H9 (cell line): ENCODE measurements at regions not wholly inside any gene's neighbourhood (a gene's known extent, or its start where the extent isn't known, plus 50 kb on each side); places are given as distances from the start of the nearest gene placed in this dataset.
A peak's percentile ranks its signal among the peaks of the same experiment; 100 is the strongest.
"Not testable (repeated sequence)": the region's sequence is repeated elsewhere in the genome, so short reads cannot be mapped to it uniquely, and the experiment has no call there.

Experiments used
- DNase-seq: peaks from one replicate; pipeline ENCODE4 v3.0.0-alpha.2; 2017
- H2AFZ ChIP-seq: one replicate; pipeline ENCODE4 v1.6.1; 2013; ENCODE audit warnings: mild to moderate bottlenecking, low read length, control low read depth, moderate library complexity
- H2AK5ac ChIP-seq: 2 replicates; pipeline ENCODE4 v1.6.1; 2013; ENCODE audit warnings: low read length, control low read depth, mixed read lengths; ENCODE audit not compliant: insufficient read length
- H2BK120ac ChIP-seq: one replicate; pipeline ENCODE4 v1.6.1; 2013; ENCODE audit warnings: low read depth, mild to moderate bottlenecking, low read length, control low read depth, inconsistent platforms; ENCODE audit not compliant: poor library complexity, severe bottlenecking
- H2BK12ac ChIP-seq: 2 replicates; pipeline ENCODE4 v1.6.1; 2013; ENCODE audit warnings: low read length, control low read depth, mixed read lengths, low read depth; ENCODE audit not compliant: insufficient read length
- H2BK15ac ChIP-seq: 2 replicates; pipeline ENCODE4 v1.6.1; 2013; ENCODE audit warnings: low read depth, low read length, control low read depth
- H2BK20ac ChIP-seq: one replicate; pipeline ENCODE4 v1.6.1; 2013; ENCODE audit warnings: low read depth, mild to moderate bottlenecking, low read length, control low read depth, inconsistent platforms; ENCODE audit not compliant: poor library complexity, severe bottlenecking
- H2BK5ac ChIP-seq: 2 replicates; pipeline ENCODE4 v1.6.1; 2013; ENCODE audit warnings: low read length, control low read depth, mixed read lengths; ENCODE audit not compliant: insufficient read length
- H3K14ac ChIP-seq: 2 replicates; pipeline ENCODE4 v1.6.1; 2013; ENCODE audit warnings: low read length, control low read depth; ENCODE audit not compliant: insufficient read depth
- H3K18ac ChIP-seq: 2 replicates; pipeline ENCODE4 v1.6.1; 2013; ENCODE audit warnings: low read depth, mild to moderate bottlenecking, mixed read lengths, low read length, control low read depth; ENCODE audit not compliant: insufficient read length
- H3K23ac ChIP-seq: 2 replicates; pipeline ENCODE4 v1.6.1; 2013; ENCODE audit warnings: low read length, control low read depth, mixed read lengths, low read depth; ENCODE audit not compliant: insufficient read length
- H3K23me2 ChIP-seq: 2 replicates; pipeline ENCODE4 v1.6.1; 2013; ENCODE audit warnings: low read depth, mild to moderate bottlenecking, mixed read lengths, low read length, control low read depth; ENCODE audit not compliant: insufficient read length, poor library complexity, severe bottlenecking
- H3K27ac ChIP-seq: 2 replicates; pipeline ENCODE4 v1.5.1; 2013; ENCODE audit warnings: low read length, control low read depth, mixed read lengths, low read depth; ENCODE audit not compliant: insufficient read length
- H3K27me3 ChIP-seq: 2 replicates; pipeline ENCODE4 v1.6.1; 2013; ENCODE audit warnings: low read length, control low read depth, inconsistent platforms; ENCODE audit not compliant: insufficient read depth
- H3K4ac ChIP-seq: 2 replicates; pipeline ENCODE4 v1.6.1; 2013; ENCODE audit warnings: low read depth, mild to moderate bottlenecking, control low read depth, inconsistent platforms, low read length, moderate library complexity
- H3K4me1 ChIP-seq: 2 replicates; pipeline ENCODE4 v1.6.1; 2013; ENCODE audit warnings: low read length, control low read depth, inconsistent platforms; ENCODE audit not compliant: insufficient read depth
- H3K4me2 ChIP-seq: 2 replicates; pipeline ENCODE4 v1.6.1; 2013; ENCODE audit warnings: low read length, control low read depth, mixed read lengths; ENCODE audit not compliant: insufficient read length, insufficient read depth
- H3K56ac ChIP-seq: 2 replicates; pipeline ENCODE4 v1.6.1; 2013; ENCODE audit warnings: low read depth, mild to moderate bottlenecking, mixed read lengths, low read length, control low read depth; ENCODE audit not compliant: insufficient read length
- H3K79me1 ChIP-seq: 2 replicates; pipeline ENCODE4 v1.6.1; 2013; ENCODE audit warnings: low read depth, mild to moderate bottlenecking, moderate library complexity, low read length, control low read depth, inconsistent platforms; ENCODE audit not compliant: insufficient read depth, poor library complexity, severe bottlenecking
- H3K79me2 ChIP-seq: 2 replicates; pipeline ENCODE4 v1.6.1; 2013; ENCODE audit warnings: low read length, control low read depth, inconsistent platforms; ENCODE audit not compliant: insufficient read depth
- H3K9ac ChIP-seq: 2 replicates; pipeline ENCODE4 v1.6.1; 2013; ENCODE audit warnings: low read length, control low read depth, mixed read lengths; ENCODE audit not compliant: insufficient read length; ENCODE audit errors: extremely low read depth
- H3K9me3 ChIP-seq: one replicate; pipeline ENCODE4 v1.6.1; 2013; ENCODE audit warnings: low read depth, low read length, inconsistent platforms; ENCODE audit not compliant: control insufficient read depth
- H3T11ph ChIP-seq: one replicate; pipeline ENCODE4 v1.6.1; 2013; ENCODE audit warnings: mild to moderate bottlenecking, low read length, control low read depth, inconsistent platforms
- H4K20me1 ChIP-seq: one replicate; pipeline ENCODE4 v1.6.1; 2013; ENCODE audit not compliant: control insufficient read depth, insufficient read length, insufficient read depth
- H4K5ac ChIP-seq: 2 replicates; pipeline ENCODE4 v1.6.1; 2013; ENCODE audit warnings: low read depth, mild to moderate bottlenecking, mixed read lengths, low read length, control low read depth; ENCODE audit not compliant: insufficient read length
- H4K8ac ChIP-seq: replicated peaks from 2 replicates; pipeline ENCODE4 v1.6.1; 2013; ENCODE audit warnings: low read length, control low read depth, mixed read lengths, low read depth; ENCODE audit not compliant: insufficient read length
- H4K91ac ChIP-seq: 2 replicates; pipeline ENCODE4 v1.6.1; 2013; ENCODE audit warnings: low read depth, mild to moderate bottlenecking, moderate library complexity, mixed read lengths, low read length, control low read depth; ENCODE audit not compliant: insufficient read length
- H3K27ac Mint-ChIP-seq, 3 experiments: 2 replicates in 2 of 3; 3 replicates in 1 of 3; pipeline ENCODE4 v1.8.0; 2020 to 2021; ENCODE audit warnings: mixed read lengths in 3 of 3, mild to moderate bottlenecking in 1 of 3, moderate library complexity in 1 of 3
- H3K27me3 Mint-ChIP-seq: 2 replicates; pipeline ENCODE4 v1.8.0; 2021; ENCODE audit warnings: low read depth, mild to moderate bottlenecking, moderate library complexity, mixed read lengths
- H3K36me3 Mint-ChIP-seq, 3 experiments: 2 replicates in 2 of 3; 3 replicates in 1 of 3; pipeline ENCODE4 v1.8.0; 2020 to 2021; ENCODE audit warnings: low read depth in 3 of 3, mixed read lengths in 3 of 3; ENCODE audit not compliant: insufficient read depth in 1 of 3
- H3K4me1 Mint-ChIP-seq, 2 experiments: 2 replicates each; pipeline ENCODE4 v1.8.0; 2020; ENCODE audit warnings: mixed read lengths in 2 of 2
- H3K4me3 Mint-ChIP-seq, 2 experiments: 2 replicates in 1 of 2; 3 replicates in 1 of 2; pipeline ENCODE4 v1.8.0; 2020 to 2021; ENCODE audit warnings: mild to moderate bottlenecking in 2 of 2, mixed read lengths in 2 of 2, moderate library complexity in 1 of 2
- H3K9me3 Mint-ChIP-seq, 2 experiments: 2 replicates in 1 of 2; 3 replicates in 1 of 2; pipeline ENCODE4 v1.8.0; 2020; ENCODE audit warnings: mild to moderate bottlenecking in 2 of 2, mixed read lengths in 2 of 2, moderate library complexity in 1 of 2
- CTCF ChIP-seq: fragments of 200-600 bp; sonication (generic); conservative IDR thresholded peaks from 3 replicates; pipeline ENCODE4 v1.8.0; 2021; ENCODE audit warnings: antibody characterized with exemption, mild to moderate bottlenecking
- WGBS: extraction: QIAGEN DNeasy Blood & Tissue Kit; methylation state at CpG from one replicate; pipeline ENCODE4 v1.1.7; 2013; ENCODE audit warnings: missing lambda C conversion rate, low lambda C conversion rate, mixed read lengths; ENCODE audit not compliant: insufficient read length; ENCODE audit errors: extremely low coverage; 5-methylcytosine and 5-hydroxymethylcytosine counted together

GRCh38 chr12:89058402-89058801 lies 293.9 kb downstream of the DUSP6 start:
- Histone ChIP-seq H3K14ac (no peak overlapping the region), H4K5ac (no peak overlapping the region), H3K4me2 (no peak overlapping the region), H2AK5ac (no peak overlapping the region), H4K91ac (no peak overlapping the region), H3K23me2 (no peaks in the 10 kb centered on the region), H3K27ac (no peak overlapping the region), H3K4ac (no peak overlapping the region), H2BK12ac (no peak overlapping the region), H3K79me2 (no peaks in the 10 kb centered on the region), H3K9ac (no peak overlapping the region), H3K56ac (no peak overlapping the region), H3T11ph (no peak overlapping the region), H4K8ac (no peak overlapping the region), H3K23ac (no peak overlapping the region), H2BK20ac (no peak overlapping the region), H3K9me3 (no peaks in the 10 kb centered on the region), H2BK15ac (no peak overlapping the region), H2BK120ac (no peak overlapping the region), H2BK5ac (no peak overlapping the region), H3K4me1 (peaks cover 4% of the 10 kb centered on the region), H3K27me3 (no peaks in the 10 kb centered on the region), H3K79me1 (no peaks in the 10 kb centered on the region), H2AFZ (no peak overlapping the region), H3K18ac (no peak overlapping the region), H4K20me1 (no peaks in the 10 kb centered on the region)
- no peaks in the 10 kb centered on the region; the same call in 1 of the 2 replicates for H3K27me3 Mint-ChIP-seq
- no peak overlapping the region for H3K4me3 Mint-ChIP-seq
- peaks cover 6 to 9% (median 7%) of the 10 kb centered on the region in 3 experiments; a peak in 6 of 7 replicates for H3K36me3 Mint-ChIP-seq
- peaks cover 5 to 6% of the 10 kb centered on the region in 2 experiments for H3K9me3 Mint-ChIP-seq
- peaks cover 8 to 11% of the 10 kb centered on the region in 2 experiments for H3K4me1 Mint-ChIP-seq
- TF ChIP-seq CTCF, result no peak
- no peak for DNase-seq
- H3K27ac Mint-ChIP-seq, result no peak overlapping the region

- H2AK5ac ChIP-seq, H3K27me3 Mint-ChIP-seq, H3K4me2 ChIP-seq, H3T11ph ChIP-seq, H4K20me1 ChIP-seq, H3K27me3 ChIP-seq, H2AFZ ChIP-seq, H3K79me1 ChIP-seq, H4K5ac ChIP-seq, H4K8ac ChIP-seq, H2BK20ac ChIP-seq, H3K4me1 ChIP-seq, H2BK120ac ChIP-seq, H2BK15ac ChIP-seq, H3K18ac ChIP-seq, H3K79me2 ChIP-seq, H3K4ac ChIP-seq, H2BK5ac ChIP-seq, H3K27ac ChIP-seq, H3K23ac ChIP-seq, H3K14ac ChIP-seq, H3K23me2 ChIP-seq, H3K56ac ChIP-seq, H3K9ac ChIP-seq, H4K91ac ChIP-seq, H3K9me3 ChIP-seq, H3K4me3 Mint-ChIP-seq, DNase-seq, H2BK12ac ChIP-seq: not testable (repeated sequence)
- Mint-ChIP-seq H3K9me3 (peaks cover 10 to 20% of the 10 kb centered on the region in 2 experiments), H3K36me3 (peaks cover 16 to 24% (median 18%) of the 10 kb centered on the region in 3 experiments), H3K4me1 (peaks cover 8 to 18% of the 10 kb centered on the region in 2 experiments), H3K27ac (peak overlapping the region in 1 of 3 experiments; percentile 70; a peak in 1 of 7 replicates)
- WGBS, result no CpG with 5 or more reads among the region's 4 CpGs
Observed at GRCh38 chr12:89053817-89054216, 298.5 kb downstream of the DUSP6 start.
